ENCODE measurements at regions not wholly inside any gene's neighbourhood (a gene's known extent, or its start where the extent isn't known, plus 50 kb on each side); places are given as distances from the start of the nearest gene placed in this dataset.

- TF ChIP-seq POLR2A (IDR thresholded peaks at IDR 0.05) (no peak), CTCF (IDR thresholded peaks at IDR 0.05) (no peak), POLR2AphosphoS5 (IDR thresholded peaks at IDR 0.05) (no peak)
Observed at GRCh38 chr20:54763366-54763765, 288.0 kb downstream of the DOK5 start.

All from prostate gland (tissue), 2 donors.